B cell (primary cell): ENCODE measurements at regions not wholly inside any gene's neighbourhood (a gene's known extent, or its start where the extent isn't known, plus 50 kb on each side); places are given as distances from the start of the nearest gene placed in this dataset.

Source experiments
- ATAC-seq: fragments of 200-7000 bp; cut with Tn5 transposase; one replicate; pipeline ENCODE4 v1.10.0; 2021; ENCODE audit warnings: low read depth, mild to moderate bottlenecking, moderate number of reproducible peaks, moderate library complexity
- CTCF ChIA-PET: fragments of 350-600 bp; sonication (Branson Sonifier 250); formaldehyde crosslinking; loops from one replicate; lab custom pipeline; 2021; ENCODE audit warnings: antibody characterized with exemption, inconsistent platforms; lab: Charles Lee
- POLR2A ChIA-PET: fragments of 350-600 bp; sonication (Branson Sonifier 250); formaldehyde crosslinking; loops from one replicate; lab custom pipeline; 2021; ENCODE audit warnings: antibody characterized with exemption; lab: Charles Lee
- DNase-seq: peaks from one replicate; pipeline ENCODE4 v3.0.0; 2013
- H2AFZ ChIP-seq: 2 replicates; pipeline ENCODE4 v1.6.1; 2012; ENCODE audit warnings: mild to moderate bottlenecking, low read depth, low read length; ENCODE audit not compliant: insufficient read depth, poor library complexity, severe bottlenecking
- H3K27ac ChIP-seq, 2 donors: 1 replicate in 1 of 2; 2 replicates in 1 of 2; pipeline ENCODE4 v1.5.1; 2012 to 2013; ENCODE audit warnings: low read length in 2 of 2, mild to moderate bottlenecking in 2 of 2, moderate library complexity in 1 of 2
- H3K27me3 ChIP-seq, 4 experiments: fragments of 200-600 bp in 1 of 4; sonication (generic) in 1 of 4; replicated peaks in 1 of 4; 1 replicate in 2 of 4; 2 replicates in 2 of 4; pipeline versions ENCODE4 v1.6.1 to v1.7.0; 2013 to 2016; ENCODE audit warnings: low read length in 3 of 4, mild to moderate bottlenecking in 2 of 4, mixed read lengths in 1 of 4, moderate library complexity in 1 of 4; ENCODE audit not compliant: insufficient read depth in 4 of 4, control insufficient read depth in 3 of 4; ENCODE audit errors: control extremely low read depth in 1 of 4
- H3K36me3 ChIP-seq, 2 experiments: replicated peaks in 1 of 2; 1 replicate in 1 of 2; 2 replicates in 1 of 2; pipeline versions ENCODE4 v1.6.1 to v1.7.1; 2013; ENCODE audit warnings: low read length in 1 of 2; ENCODE audit not compliant: insufficient read depth in 2 of 2, control insufficient read depth in 1 of 2; ENCODE audit errors: control extremely low read depth in 1 of 2, extremely low read depth in 1 of 2
- H3K4me1 ChIP-seq, 2 donors: fragments of 200-600 bp in 1 of 2; sonication (generic) in 1 of 2; 1 replicate in 1 of 2; 2 replicates in 1 of 2; pipeline versions ENCODE4 v1.5.1 to v1.6.1; 2013 to 2017; ENCODE audit warnings: low read length in 2 of 2; ENCODE audit not compliant: control insufficient read depth in 2 of 2, insufficient read depth in 2 of 2
- H3K4me2 ChIP-seq: replicated peaks from 2 replicates; pipeline ENCODE3; 2012; ENCODE audit warnings: mild to moderate bottlenecking, low read depth, low read length; ENCODE audit not compliant: poor library complexity, severe bottlenecking
- H3K4me3 ChIP-seq, 5 experiments: fragments of 200-600 bp in 1 of 5; sonication (generic) in 1 of 5; 1 replicate in 3 of 5; 2 replicates in 2 of 5; pipeline versions ENCODE4 v1.5.1 to v1.7.0; 2011 to 2016; ENCODE audit warnings: low read length in 4 of 5, mild to moderate bottlenecking in 4 of 5, low read depth in 2 of 5, control low read depth in 1 of 5, moderate library complexity in 1 of 5; ENCODE audit not compliant: insufficient read depth in 1 of 5; ENCODE audit errors: control extremely low read depth in 1 of 5, extremely low read depth in 1 of 5
- H3K79me2 ChIP-seq: fragments of 200-600 bp; sonication (generic); one replicate; pipeline ENCODE4 v1.6.0; 2016; ENCODE audit warnings: low read length; ENCODE audit not compliant: control insufficient read depth, insufficient read depth
- H3K9ac ChIP-seq: fragments of 200-600 bp; sonication (generic); 2 replicates; pipeline ENCODE4 v1.6.1; 2017; ENCODE audit warnings: mild to moderate bottlenecking, low read length, moderate library complexity
- H3K9me3 ChIP-seq, 3 donors: one replicate each; pipeline versions ENCODE4 v1.6.1 to v1.7.1; 2013; ENCODE audit warnings: low read length in 2 of 3; ENCODE audit not compliant: control insufficient read depth in 2 of 3, insufficient read depth in 1 of 3; ENCODE audit errors: control extremely low read depth in 1 of 3
- H4K20me1 ChIP-seq: 2 replicates; pipeline ENCODE4 v1.6.0; 2012; ENCODE audit warnings: mild to moderate bottlenecking, low read length; ENCODE audit not compliant: insufficient read depth, control insufficient read depth, poor library complexity, severe bottlenecking
- H3K27ac Mint-ChIP-seq: one replicate; pipeline ENCODE4 v1.8.0; 2021; ENCODE audit warnings: mixed read lengths
- H3K27me3 Mint-ChIP-seq: one replicate; pipeline ENCODE4 v1.8.0; 2021; ENCODE audit warnings: mixed read lengths
- H3K4me1 Mint-ChIP-seq: one replicate; pipeline ENCODE4 v1.8.0; 2021; ENCODE audit warnings: mixed read lengths
- H3K4me3 Mint-ChIP-seq: one replicate; pipeline ENCODE4 v1.8.0; 2021; ENCODE audit warnings: mixed read lengths
- H3K9me3 Mint-ChIP-seq: one replicate; pipeline ENCODE4 v1.8.0; 2022; ENCODE audit warnings: mixed read lengths; ENCODE audit not compliant: insufficient read depth
- EZH2 ChIP-seq: IDR thresholded peaks from 2 replicates; pipeline ENCODE4 v1.6.1; 2012; ENCODE audit warnings: borderline replicate concordance, low read depth, mild to moderate bottlenecking, moderate library complexity, low read length; ENCODE audit not compliant: insufficient read depth, poor library complexity, severe bottlenecking
- WGBS: methylation state at CpG from one replicate; pipeline ENCODE4 v1.1.5; 2013; ENCODE audit warnings: missing lambda C conversion rate; ENCODE audit not compliant: insufficient coverage; 5-methylcytosine and 5-hydroxymethylcytosine counted together
- intact Hi-C: fragments of 100-400 bp; cut with micrococcal nuclease; formaldehyde crosslinking; loops from one replicate; pipeline ENCODE4 v1.10.0; 2022
- TF ChIP-seq, protein P1 (sequence below): fragments of 200-600 bp; IDR thresholded peaks from one replicate; pipeline ENCODE4 v1.8.0; 2022; ENCODE audit warnings: antibody characterized with exemption, mild to moderate bottlenecking

DNA sequence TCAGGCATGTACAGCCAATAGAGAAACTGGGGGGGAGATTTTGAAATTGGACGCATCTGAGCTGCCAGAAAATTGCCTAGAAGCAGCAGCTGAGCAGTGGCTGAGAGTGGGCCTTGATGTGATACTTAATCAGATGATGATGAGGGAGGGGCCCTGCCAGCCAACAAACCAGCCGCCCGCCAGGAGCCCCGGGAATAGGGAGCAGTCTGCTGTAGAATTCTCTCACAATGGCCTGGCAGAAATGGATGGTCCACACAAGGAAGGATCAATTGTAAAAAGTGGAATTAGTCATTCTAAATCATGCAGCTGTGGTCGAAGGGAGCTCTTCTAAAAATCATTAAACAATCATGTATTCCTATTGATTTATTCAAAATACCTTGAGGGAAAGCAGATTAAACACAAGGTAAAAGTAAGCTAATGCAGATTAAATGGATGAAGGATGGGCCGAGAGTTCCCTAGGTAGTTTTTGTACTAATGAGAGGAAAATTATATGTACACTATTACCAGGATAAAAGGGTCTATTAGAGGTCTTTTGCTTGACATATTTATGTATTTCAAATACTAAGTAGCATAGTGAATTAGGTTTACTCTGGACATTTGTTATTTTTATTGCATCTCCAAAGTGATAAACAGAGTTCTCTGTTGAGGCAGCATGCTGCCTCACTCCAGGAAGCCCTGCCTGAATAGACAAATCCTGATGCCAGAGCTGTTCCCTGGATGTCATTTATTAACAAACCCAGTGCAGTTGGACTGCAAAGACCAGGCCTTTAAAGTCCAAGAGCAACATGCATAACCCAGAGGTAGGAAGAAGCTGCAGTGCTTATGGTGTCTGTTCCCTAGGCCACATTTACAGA is 91.3 kb downstream of the NKX6-1 start:
- Histone ChIP-seq H3K36me3 (no peaks in the 10 kb centered on the region), H3K9ac (no peak overlapping the region), H3K27ac (no peak overlapping the region), H3K4me1 (no peaks in the 10 kb centered on the region), H3K27me3 (no peaks in the 10 kb centered on the region), H2AFZ (no peak overlapping the region), H3K9me3 (no peaks in the 10 kb centered on the region), H3K79me2 (no peaks in the 10 kb centered on the region), H3K4me2 (no peak overlapping the region), H3K4me3 (no peak overlapping the region), H4K20me1 (no peaks in the 10 kb centered on the region)
- no peak for DNase-seq
- H3K4me3 Mint-ChIP-seq, result no peak overlapping the region
- no peaks in the 10 kb centered on the region for H3K4me1 Mint-ChIP-seq
- H3K27me3 Mint-ChIP-seq, result no peaks in the 10 kb centered on the region
- intact Hi-C loops, result no loop called here
- 94% methylated on average over 3 of the region's 6 CpGs for WGBS
- no peak for TF ChIP-seq EZH2
- TF ChIP-seq, protein P1, sequence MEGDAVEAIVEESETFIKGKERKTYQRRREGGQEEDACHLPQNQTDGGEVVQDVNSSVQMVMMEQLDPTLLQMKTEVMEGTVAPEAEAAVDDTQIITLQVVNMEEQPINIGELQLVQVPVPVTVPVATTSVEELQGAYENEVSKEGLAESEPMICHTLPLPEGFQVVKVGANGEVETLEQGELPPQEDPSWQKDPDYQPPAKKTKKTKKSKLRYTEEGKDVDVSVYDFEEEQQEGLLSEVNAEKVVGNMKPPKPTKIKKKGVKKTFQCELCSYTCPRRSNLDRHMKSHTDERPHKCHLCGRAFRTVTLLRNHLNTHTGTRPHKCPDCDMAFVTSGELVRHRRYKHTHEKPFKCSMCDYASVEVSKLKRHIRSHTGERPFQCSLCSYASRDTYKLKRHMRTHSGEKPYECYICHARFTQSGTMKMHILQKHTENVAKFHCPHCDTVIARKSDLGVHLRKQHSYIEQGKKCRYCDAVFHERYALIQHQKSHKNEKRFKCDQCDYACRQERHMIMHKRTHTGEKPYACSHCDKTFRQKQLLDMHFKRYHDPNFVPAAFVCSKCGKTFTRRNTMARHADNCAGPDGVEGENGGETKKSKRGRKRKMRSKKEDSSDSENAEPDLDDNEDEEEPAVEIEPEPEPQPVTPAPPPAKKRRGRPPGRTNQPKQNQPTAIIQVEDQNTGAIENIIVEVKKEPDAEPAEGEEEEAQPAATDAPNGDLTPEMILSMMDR, result no peak
- ATAC-seq, result no peak
- ChIA-PET CTCF (no interaction called here), POLR2A (no interaction called here)
- no peak overlapping the region for H3K27ac Mint-ChIP-seq
- no peaks in the 10 kb centered on the region for H3K9me3 Mint-ChIP-seq

DNA sequence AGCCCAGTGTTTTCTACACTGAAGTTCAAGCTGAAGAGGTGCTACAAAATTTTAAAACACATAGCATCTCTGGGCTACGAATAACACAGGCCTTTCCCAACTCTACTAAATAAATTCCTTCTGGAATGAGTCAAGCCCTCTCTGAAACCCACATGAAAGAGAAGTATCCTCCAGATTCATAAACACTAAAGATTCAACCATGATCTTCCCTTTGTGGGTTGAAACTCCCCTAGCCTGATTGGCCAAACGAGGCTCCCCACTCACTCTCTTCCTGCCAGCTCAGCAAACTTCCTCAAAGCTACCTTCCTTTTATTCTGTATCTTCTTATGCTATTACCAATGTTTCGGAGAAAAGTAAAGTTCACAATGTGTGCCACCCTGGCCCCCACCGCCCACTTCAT is 95.4 kb downstream of the NKX6-1 start:
- CTCF ChIA-PET, result no interaction called here
- no peak for ATAC-seq

More for the DNA sequence above, 95.4 kb downstream of the NKX6-1 start:
- DNase-seq, result no peak
- Mint-ChIP-seq H3K4me3 (no peak overlapping the region), H3K27me3 (no peaks in the 10 kb centered on the region), H3K9me3 (no peaks in the 10 kb centered on the region), H3K4me1 (no peaks in the 10 kb centered on the region), H3K27ac (no peak overlapping the region)
- Histone ChIP-seq H3K4me3 (no peak overlapping the region), H3K4me2 (no peak overlapping the region), H3K36me3 (no peaks in the 10 kb centered on the region), H3K9me3 (no peaks in the 10 kb centered on the region), H3K4me1 (no peaks in the 10 kb centered on the region), H3K27ac (no peak overlapping the region), H4K20me1 (no peaks in the 10 kb centered on the region), H3K79me2 (no peaks in the 10 kb centered on the region), H3K9ac (no peak overlapping the region), H2AFZ (no peak overlapping the region), H3K27me3 (no peaks in the 10 kb centered on the region)
- intact Hi-C loops, result no loop called here
- TF ChIP-seq, protein P1, result no peak
- TF ChIP-seq EZH2, result no peak
- POLR2A ChIA-PET, result no interaction called here
- 22% methylated on average over 1 of the region's 4 CpGs for WGBS
